Astrocyte of the cerebellum (primary cell): ENCODE measurements at regions not wholly inside any gene's neighbourhood (a gene's known extent, or its start where the extent isn't known, plus 50 kb on each side); places are given as distances from the start of the nearest gene placed in this dataset.

Experiments used
- DNase-seq: peaks from one replicate; pipeline ENCODE4 v3.0.0-alpha.2; 2011; ENCODE audit warnings: low read depth
- H3K4me3 ChIP-seq: 2 replicates; pipeline ENCODE4 v1.5.1; 2011; ENCODE audit warnings: mild to moderate bottlenecking, low read depth, low read length, moderate library complexity
- CTCF ChIP-seq: IDR thresholded peaks from 2 replicates; pipeline ENCODE4 v1.5.1; 2012; ENCODE audit warnings: low read length, low read depth, moderate library complexity, mild to moderate bottlenecking; ENCODE audit errors: missing control alignments
- in situ Hi-C: cut with HindIII; loops from 2 replicates; pipeline ENCODE4 v1.10.0; 2017; ENCODE audit warnings: low sequenced_read_pairs

DNA sequence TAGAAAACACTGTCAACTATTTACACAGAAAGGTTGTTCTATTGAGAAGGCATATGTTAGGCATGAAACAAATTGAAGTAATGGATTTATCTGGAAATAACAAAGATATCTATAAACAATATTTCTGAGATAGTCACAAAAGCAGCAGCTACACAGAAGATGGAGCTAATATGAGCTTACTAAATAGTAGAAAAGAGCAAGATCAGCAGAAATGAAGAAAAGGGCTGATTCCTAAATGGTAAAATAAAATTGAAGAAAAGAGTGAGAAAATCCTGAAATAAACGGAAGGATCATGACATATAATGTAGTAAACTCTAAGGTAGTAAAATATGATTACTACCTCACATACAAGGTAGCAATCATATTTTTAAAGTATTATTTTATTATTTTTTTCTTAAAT is 1263.9 kb downstream of the FSCB start:
- in situ Hi-C loops: no loop called here
- TF ChIP-seq CTCF: no peak
- H3K4me3 ChIP-seq: no peak overlapping the region
- DNase-seq: no peak

DNA sequence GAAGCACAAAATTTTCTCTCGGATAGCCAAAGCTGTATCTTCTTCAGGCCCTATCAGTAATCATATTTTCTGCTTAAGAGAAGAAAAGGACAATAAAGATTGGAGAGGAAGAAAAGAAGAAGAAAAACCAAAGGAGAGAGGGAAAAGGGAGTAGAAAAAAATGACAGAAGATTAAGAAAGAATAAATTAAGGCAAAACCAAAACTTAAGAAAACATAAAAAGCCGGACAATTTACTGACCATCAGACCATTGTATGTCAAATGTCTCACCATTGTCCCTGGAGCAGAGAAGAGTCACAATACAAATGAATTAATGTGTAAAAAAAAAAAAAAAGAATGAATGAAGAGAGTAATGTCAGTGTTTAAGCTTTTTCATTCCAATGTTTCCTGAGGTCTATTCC is 1274.8 kb downstream of the FSCB start:
- DNase-seq: no peak
- no peak overlapping the region for H3K4me3 ChIP-seq
- in situ Hi-C loops: no loop called here
- no peak for TF ChIP-seq CTCF

GRCh38 chr14:43215524-43215923 is 1291.6 kb downstream of the FSCB start:
- no peak for DNase-seq
- no peak overlapping the region for H3K4me3 ChIP-seq
- in situ Hi-C loops: no loop called here
- no peak for TF ChIP-seq CTCF

DNA sequence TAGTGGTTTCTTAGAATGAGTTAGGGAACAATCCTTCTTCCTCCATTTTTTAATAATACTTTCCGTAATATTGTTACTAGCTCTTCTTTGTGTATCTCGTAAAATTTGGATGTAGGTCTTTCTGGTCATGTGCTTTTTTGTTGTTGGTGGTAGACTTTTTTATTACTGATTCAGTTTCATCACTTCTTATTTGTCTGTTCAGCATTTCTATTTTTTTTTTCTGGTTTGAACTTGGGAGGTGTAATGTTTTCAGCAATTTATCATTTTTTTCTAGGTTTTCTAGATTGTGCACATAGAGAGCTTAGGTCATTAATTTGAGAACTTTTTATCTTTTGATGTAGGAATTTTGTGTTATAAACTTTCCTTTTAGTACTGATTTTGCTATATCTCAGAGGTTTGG is 1299.9 kb downstream of the FSCB start:
- H3K4me3 ChIP-seq: no peak overlapping the region
- TF ChIP-seq CTCF: no peak
- in situ Hi-C loops: no loop called here
- no peak for DNase-seq

DNA sequence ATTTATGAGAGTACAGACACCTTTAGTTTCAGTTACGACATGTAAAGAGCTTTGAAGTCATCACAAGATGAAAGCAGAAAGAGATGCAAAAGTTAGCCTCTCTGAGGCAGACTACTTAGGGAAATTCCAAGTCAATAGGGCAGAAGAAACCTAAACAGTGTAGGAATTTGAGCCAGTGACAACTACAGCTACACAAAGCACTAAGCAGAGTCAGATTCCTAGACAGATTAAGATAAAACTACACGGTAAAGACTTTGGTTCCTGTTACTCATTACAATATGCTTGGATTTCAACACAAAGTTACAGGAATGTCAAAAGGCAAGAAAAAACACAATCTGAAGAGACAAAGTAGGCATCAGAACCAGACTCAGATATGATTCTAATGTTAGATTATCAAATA is 1302.3 kb downstream of the FSCB start:
- H3K4me3 ChIP-seq: no peak overlapping the region
- no peak for DNase-seq
- in situ Hi-C loops: no loop called here
- TF ChIP-seq CTCF: no peak

GRCh38 chr14:43200519-43200918 is 1306.6 kb downstream of the FSCB start:
- DNase-seq: no peak
- H3K4me3 ChIP-seq: no peak overlapping the region
- no peak for TF ChIP-seq CTCF
- in situ Hi-C loops: no loop called here

GRCh38 chr14:43198465-43198864 is 1308.6 kb downstream of the FSCB start:
- no peak for DNase-seq
- in situ Hi-C loops: no loop called here
- no peak overlapping the region for H3K4me3 ChIP-seq
- no peak for TF ChIP-seq CTCF
